ENCODE measurements at regions not wholly inside any gene's neighbourhood (a gene's known extent, or its start where the extent isn't known, plus 50 kb on each side); places are given as distances from the start of the nearest gene placed in this dataset.

- intact Hi-C loops (cut with DNase I), result no loop called here
- Histone ChIP-seq H3K4me3 (no peak overlapping the region), H3K27ac (no peak overlapping the region), H3K27me3 (no peaks in the 10 kb centered on the region), H3K4me1 (replicated peaks in 1 of 2) (no peaks in the 10 kb centered on the region), H3K36me3 (replicated peaks in 1 of 2) (no peaks in the 10 kb centered on the region), H3K9me3 (replicated peaks in 1 of 3) (no peaks in the 10 kb centered on the region)
- WGBS, 4 donors, result 62 to 74% (median 72%) methylated on average over 2 of the region's 2 CpGs
- TF ChIP-seq POLR2A (IDR thresholded peaks at IDR 0.05) (no peak), CTCF (IDR thresholded peaks at IDR 0.05) (no peak)
- no peak for DNase-seq
Observed at GRCh38 chr12:42992826-42993225, 403.3 kb upstream of the PRICKLE1 start.

GRCh38 chr12:42990387-42990786 is 400.8 kb upstream of the PRICKLE1 start:
- no peak for DNase-seq
- no peak overlapping the region for H3K4me3 ChIP-seq
- H3K36me3 ChIP-seq (replicated peaks in 1 of 2), result no peaks in the 10 kb centered on the region
- H3K27me3 ChIP-seq, result no peaks in the 10 kb centered on the region
- no peaks in the 10 kb centered on the region for H3K4me1 ChIP-seq (replicated peaks in 1 of 2)
- no peaks in the 10 kb centered on the region for H3K9me3 ChIP-seq (replicated peaks in 1 of 3)
- TF ChIP-seq CTCF (IDR thresholded peaks at IDR 0.05) (no peak), POLR2A (IDR thresholded peaks at IDR 0.05) (no peak)
- intact Hi-C loops (cut with DNase I), result no loop called here
- no peak overlapping the region for H3K27ac ChIP-seq

- H3K9me3 ChIP-seq (replicated peaks in 1 of 3), result no peaks in the 10 kb centered on the region
- 38 to 52% (median 49%) methylated on average over 9 of the region's 9 CpGs for whole genome bisulfite sequencing, 4 donors
- no peak for TF ChIP-seq POLR2A (IDR thresholded peaks at IDR 0.05)
- no peak for TF ChIP-seq CTCF (IDR thresholded peaks at IDR 0.05)
- no peaks in the 10 kb centered on the region for H3K27me3 ChIP-seq
- H3K36me3 ChIP-seq (replicated peaks in 1 of 2), result no peaks in the 10 kb centered on the region
- intact Hi-C loops (cut with DNase I), result no loop called here
- no peaks in the 10 kb centered on the region for H3K4me1 ChIP-seq (replicated peaks in 1 of 2)
- no peak overlapping the region for H3K4me3 ChIP-seq
- no peak for DNase-seq
- no peak overlapping the region for H3K27ac ChIP-seq
Observed at GRCh38 chr12:42987216-42987650, 397.7 kb upstream of the PRICKLE1 start.

- 24 to 35% (median 27%) methylated on average over 1 of the region's 1 CpG for WGBS, 4 donors
- H3K4me3 ChIP-seq, result no peak overlapping the region
- intact Hi-C loops (cut with DNase I), result no loop called here
- H3K27ac ChIP-seq, result no peak overlapping the region
- no peaks in the 10 kb centered on the region for H3K4me1 ChIP-seq (replicated peaks in 1 of 2)
- no peaks in the 10 kb centered on the region for H3K9me3 ChIP-seq (replicated peaks in 1 of 3)
- no peak for DNase-seq
- no peaks in the 10 kb centered on the region for H3K36me3 ChIP-seq (replicated peaks in 1 of 2)
- H3K27me3 ChIP-seq, result no peaks in the 10 kb centered on the region
- TF ChIP-seq POLR2A (IDR thresholded peaks at IDR 0.05) (no peak), CTCF (IDR thresholded peaks at IDR 0.05) (no peak)
Observed at GRCh38 chr12:42985506-42985905, 396.0 kb upstream of the PRICKLE1 start.

Measured in adrenal gland (tissue), 9 donors.